HEK293 (cell line): ENCODE measurements at regions not wholly inside any gene's neighbourhood (a gene's known extent, or its start where the extent isn't known, plus 50 kb on each side); places are given as distances from the start of the nearest gene placed in this dataset.

Experiments used
- ZBTB20 ChIP-seq: fragments of 450-650 bp; formaldehyde crosslinking; IDR thresholded peaks from 2 replicates; pipeline ENCODE4 v1.5.1; 2016; ENCODE audit warnings: missing biosample characterization, missing genetic modification characterization
- ZSCAN30 ChIP-seq: fragments of 450-650 bp; IDR thresholded peaks from 2 replicates; pipeline ENCODE4 v1.5.1; 2018; ENCODE audit warnings: missing biosample characterization, mild to moderate bottlenecking, missing genetic modification characterization, moderate library complexity
- TF ChIP-seq, protein P1 (sequence below): fragments of 450-650 bp; formaldehyde crosslinking; IDR thresholded peaks from 2 replicates; pipeline ENCODE4 v1.5.1; 2016; ENCODE audit warnings: missing biosample characterization, missing genetic modification characterization

DNA sequence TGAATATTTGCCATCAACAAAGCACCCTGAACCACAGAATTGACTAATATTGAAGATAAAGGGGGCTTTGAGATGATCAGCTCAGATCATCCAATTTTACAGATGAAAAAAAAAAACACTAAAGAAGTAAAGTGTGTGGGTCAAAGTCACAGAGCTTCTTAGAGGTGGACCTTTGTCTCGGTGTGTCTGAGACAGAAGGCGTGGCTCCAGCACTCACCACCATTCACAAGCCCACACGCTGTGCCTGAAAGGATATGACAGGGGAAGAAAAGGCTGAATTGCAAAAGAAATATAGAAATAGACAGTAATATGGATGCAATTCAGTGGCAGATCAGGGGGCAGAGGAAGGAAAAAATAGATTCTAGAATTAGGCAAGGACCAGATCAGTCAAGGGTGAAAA, 114.9 kb upstream of the PLXNA4 start:
- TF ChIP-seq ZBTB20 (tag by site-specific recombination) (no peak), ZSCAN30 (tag by site-specific recombination) (no peak)
- TF ChIP-seq, protein P1, sequence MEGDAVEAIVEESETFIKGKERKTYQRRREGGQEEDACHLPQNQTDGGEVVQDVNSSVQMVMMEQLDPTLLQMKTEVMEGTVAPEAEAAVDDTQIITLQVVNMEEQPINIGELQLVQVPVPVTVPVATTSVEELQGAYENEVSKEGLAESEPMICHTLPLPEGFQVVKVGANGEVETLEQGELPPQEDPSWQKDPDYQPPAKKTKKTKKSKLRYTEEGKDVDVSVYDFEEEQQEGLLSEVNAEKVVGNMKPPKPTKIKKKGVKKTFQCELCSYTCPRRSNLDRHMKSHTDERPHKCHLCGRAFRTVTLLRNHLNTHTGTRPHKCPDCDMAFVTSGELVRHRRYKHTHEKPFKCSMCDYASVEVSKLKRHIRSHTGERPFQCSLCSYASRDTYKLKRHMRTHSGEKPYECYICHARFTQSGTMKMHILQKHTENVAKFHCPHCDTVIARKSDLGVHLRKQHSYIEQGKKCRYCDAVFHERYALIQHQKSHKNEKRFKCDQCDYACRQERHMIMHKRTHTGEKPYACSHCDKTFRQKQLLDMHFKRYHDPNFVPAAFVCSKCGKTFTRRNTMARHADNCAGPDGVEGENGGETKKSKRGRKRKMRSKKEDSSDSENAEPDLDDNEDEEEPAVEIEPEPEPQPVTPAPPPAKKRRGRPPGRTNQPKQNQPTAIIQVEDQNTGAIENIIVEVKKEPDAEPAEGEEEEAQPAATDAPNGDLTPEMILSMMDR = no peak
